ENCODE measurements at regions not wholly inside any gene's neighbourhood (a gene's known extent, or its start where the extent isn't known, plus 50 kb on each side); places are given as distances from the start of the nearest gene placed in this dataset.

- no peaks in the 10 kb centered on the region for H3K9me3 ChIP-seq (ENCODE audit: control insufficient read depth in 5 of 5, low read length in 5 of 5)
- no peak overlapping the region for H3K27ac ChIP-seq (ENCODE audit: low read depth, low read length)
- H3K36me3 ChIP-seq (ENCODE audit: control insufficient read depth in 5 of 5, insufficient read depth in 5 of 5, low read length in 5 of 5), result no peaks in the 10 kb centered on the region
- no peaks in the 10 kb centered on the region for H3K27me3 ChIP-seq (ENCODE audit: control insufficient read depth in 5 of 5, insufficient read depth in 4 of 5, low read length in 5 of 5)
- H3K4me1 ChIP-seq (ENCODE audit: control insufficient read depth in 5 of 5, insufficient read depth in 5 of 5, low read length in 5 of 5), result peaks cover 0 to 21% (median 13%) of the 10 kb centered on the region in 5 donors
- no peak overlapping the region for H3K9ac ChIP-seq (ENCODE audit: low read length in 5 of 5)
- no peak overlapping the region for H3K4me3 ChIP-seq (ENCODE audit: low read depth in 1 of 5, low read length in 5 of 5)
These were observed 293.8 kb upstream of the ADAMTS5 start for GRCh38 chr21:27260728-27261127.

GRCh38 chr21:27258742-27259448, 292.0 kb upstream of the ADAMTS5 start:
- H3K4me3 ChIP-seq (ENCODE audit: low read depth in 1 of 5, low read length in 5 of 5), result peak overlapping the region in 3 of 5 donors; percentile 22 to 40 (median 35)
- no peaks in the 10 kb centered on the region for H3K36me3 ChIP-seq (ENCODE audit: control insufficient read depth in 5 of 5, insufficient read depth in 5 of 5, low read length in 5 of 5)
- no peaks in the 10 kb centered on the region for H3K27me3 ChIP-seq (ENCODE audit: control insufficient read depth in 5 of 5, insufficient read depth in 4 of 5, low read length in 5 of 5)
- H3K9ac ChIP-seq (ENCODE audit: low read length in 5 of 5), result peak overlapping the region in 1 of 5 donors; percentile 39
- H3K27ac ChIP-seq (ENCODE audit: low read depth, low read length), result peak overlapping the region; percentile 68
- no peaks in the 10 kb centered on the region for H3K9me3 ChIP-seq (ENCODE audit: control insufficient read depth in 5 of 5, low read length in 5 of 5)
- peaks cover 0 to 21% (median 13%) of the 10 kb centered on the region in 5 donors for H3K4me1 ChIP-seq (ENCODE audit: control insufficient read depth in 5 of 5, insufficient read depth in 5 of 5, low read length in 5 of 5)

- Histone ChIP-seq H3K36me3 (ENCODE audit: control insufficient read depth in 5 of 5, insufficient read depth in 5 of 5, low read length in 5 of 5) (no peaks in the 10 kb centered on the region), H3K27ac (ENCODE audit: low read depth, low read length) (peak overlapping the region; percentile 68), H3K9ac (ENCODE audit: low read length in 5 of 5) (no peak overlapping the region), H3K27me3 (ENCODE audit: control insufficient read depth in 5 of 5, insufficient read depth in 4 of 5, low read length in 5 of 5) (no peaks in the 10 kb centered on the region), H3K9me3 (ENCODE audit: control insufficient read depth in 5 of 5, low read length in 5 of 5) (no peaks in the 10 kb centered on the region), H3K4me1 (ENCODE audit: control insufficient read depth in 5 of 5, insufficient read depth in 5 of 5, low read length in 5 of 5) (peaks cover 0 to 21% (median 13%) of the 10 kb centered on the region in 5 donors), H3K4me3 (ENCODE audit: low read depth in 1 of 5, low read length in 5 of 5) (peak overlapping the region in 1 of 5 donors; percentile 40)
These were observed 291.1 kb upstream of the ADAMTS5 start for GRCh38 chr21:27257908-27258556.

- Histone ChIP-seq H3K27ac (ENCODE audit: low read depth, low read length) (no peak overlapping the region), H3K36me3 (ENCODE audit: control insufficient read depth in 5 of 5, insufficient read depth in 5 of 5, low read length in 5 of 5) (no peaks in the 10 kb centered on the region), H3K9me3 (ENCODE audit: control insufficient read depth in 5 of 5, low read length in 5 of 5) (no peaks in the 10 kb centered on the region), H3K4me1 (ENCODE audit: control insufficient read depth in 5 of 5, insufficient read depth in 5 of 5, low read length in 5 of 5) (peaks cover 0 to 21% (median 13%) of the 10 kb centered on the region in 5 donors), H3K27me3 (ENCODE audit: control insufficient read depth in 5 of 5, insufficient read depth in 4 of 5, low read length in 5 of 5) (no peaks in the 10 kb centered on the region), H3K9ac (ENCODE audit: low read length in 5 of 5) (no peak overlapping the region), H3K4me3 (ENCODE audit: low read depth in 1 of 5, low read length in 5 of 5) (no peak overlapping the region)
These were observed 290.3 kb upstream of the ADAMTS5 start for GRCh38 chr21:27257226-27257625.

- no peak overlapping the region for H3K4me3 ChIP-seq (ENCODE audit: low read depth in 1 of 5, low read length in 5 of 5)
- no peaks in the 10 kb centered on the region for H3K36me3 ChIP-seq (ENCODE audit: control insufficient read depth in 5 of 5, insufficient read depth in 5 of 5, low read length in 5 of 5)
- H3K9me3 ChIP-seq (ENCODE audit: control insufficient read depth in 5 of 5, low read length in 5 of 5), result no peaks in the 10 kb centered on the region
- H3K27me3 ChIP-seq (ENCODE audit: control insufficient read depth in 5 of 5, insufficient read depth in 4 of 5, low read length in 5 of 5), result no peaks in the 10 kb centered on the region
- H3K27ac ChIP-seq (ENCODE audit: low read depth, low read length), result no peak overlapping the region
- H3K4me1 ChIP-seq (ENCODE audit: control insufficient read depth in 5 of 5, insufficient read depth in 5 of 5, low read length in 5 of 5), result no peaks in the 10 kb centered on the region
- no peak overlapping the region for H3K9ac ChIP-seq (ENCODE audit: low read length in 5 of 5)
These were observed 284.9 kb upstream of the ADAMTS5 start for GRCh38 chr21:27251752-27252151.

- Histone ChIP-seq H3K9ac (ENCODE audit: low read length in 5 of 5) (no peak overlapping the region), H3K36me3 (ENCODE audit: control insufficient read depth in 5 of 5, insufficient read depth in 5 of 5, low read length in 5 of 5) (no peaks in the 10 kb centered on the region), H3K4me1 (ENCODE audit: control insufficient read depth in 5 of 5, insufficient read depth in 5 of 5, low read length in 5 of 5) (peaks cover 0 to 3% (median 0%) of the 10 kb centered on the region in 5 donors), H3K27ac (ENCODE audit: low read depth, low read length) (no peak overlapping the region), H3K27me3 (ENCODE audit: control insufficient read depth in 5 of 5, insufficient read depth in 4 of 5, low read length in 5 of 5) (no peaks in the 10 kb centered on the region), H3K9me3 (ENCODE audit: control insufficient read depth in 5 of 5, low read length in 5 of 5) (no peaks in the 10 kb centered on the region), H3K4me3 (ENCODE audit: low read depth in 1 of 5, low read length in 5 of 5) (no peak overlapping the region)
These were observed 283.5 kb upstream of the ADAMTS5 start for GRCh38 chr21:27250366-27250765.

GRCh38 chr21:27248814-27249213, 281.9 kb upstream of the ADAMTS5 start:
- H3K9me3 ChIP-seq (ENCODE audit: control insufficient read depth in 5 of 5, low read length in 5 of 5), result no peaks in the 10 kb centered on the region
- H3K9ac ChIP-seq (ENCODE audit: low read length in 5 of 5), result no peak overlapping the region
- no peaks in the 10 kb centered on the region for H3K36me3 ChIP-seq (ENCODE audit: control insufficient read depth in 5 of 5, insufficient read depth in 5 of 5, low read length in 5 of 5)
- no peak overlapping the region for H3K27ac ChIP-seq (ENCODE audit: low read depth, low read length)
- no peaks in the 10 kb centered on the region for H3K27me3 ChIP-seq (ENCODE audit: control insufficient read depth in 5 of 5, insufficient read depth in 4 of 5, low read length in 5 of 5)
- H3K4me1 ChIP-seq (ENCODE audit: control insufficient read depth in 5 of 5, insufficient read depth in 5 of 5, low read length in 5 of 5), result peaks cover 0 to 8% (median 3%) of the 10 kb centered on the region in 5 donors
- no peak overlapping the region for H3K4me3 ChIP-seq (ENCODE audit: low read depth in 1 of 5, low read length in 5 of 5)

- H3K9me3 ChIP-seq (ENCODE audit: control insufficient read depth in 5 of 5, low read length in 5 of 5), result no peaks in the 10 kb centered on the region
- peaks cover 0 to 9% (median 3%) of the 10 kb centered on the region in 5 donors for H3K4me1 ChIP-seq (ENCODE audit: control insufficient read depth in 5 of 5, insufficient read depth in 5 of 5, low read length in 5 of 5)
- no peaks in the 10 kb centered on the region for H3K27me3 ChIP-seq (ENCODE audit: control insufficient read depth in 5 of 5, insufficient read depth in 4 of 5, low read length in 5 of 5)
- no peak overlapping the region for H3K4me3 ChIP-seq (ENCODE audit: low read depth in 1 of 5, low read length in 5 of 5)
- H3K36me3 ChIP-seq (ENCODE audit: control insufficient read depth in 5 of 5, insufficient read depth in 5 of 5, low read length in 5 of 5), result no peaks in the 10 kb centered on the region
- H3K9ac ChIP-seq (ENCODE audit: low read length in 5 of 5), result no peak overlapping the region
- H3K27ac ChIP-seq (ENCODE audit: low read depth, low read length), result no peak overlapping the region
These were observed 279.9 kb upstream of the ADAMTS5 start for GRCh38 chr21:27246741-27247140.

- Histone ChIP-seq H3K4me3 (ENCODE audit: low read depth in 1 of 5, low read length in 5 of 5) (no peak overlapping the region), H3K36me3 (ENCODE audit: control insufficient read depth in 5 of 5, insufficient read depth in 5 of 5, low read length in 5 of 5) (no peaks in the 10 kb centered on the region), H3K27ac (ENCODE audit: low read depth, low read length) (peak overlapping the region; percentile 31), H3K27me3 (ENCODE audit: control insufficient read depth in 5 of 5, insufficient read depth in 4 of 5, low read length in 5 of 5) (no peaks in the 10 kb centered on the region), H3K9me3 (ENCODE audit: control insufficient read depth in 5 of 5, low read length in 5 of 5) (no peaks in the 10 kb centered on the region), H3K4me1 (ENCODE audit: control insufficient read depth in 5 of 5, insufficient read depth in 5 of 5, low read length in 5 of 5) (peaks cover 0 to 9% (median 3%) of the 10 kb centered on the region in 5 donors), H3K9ac (ENCODE audit: low read length in 5 of 5) (no peak overlapping the region)
These were observed 277.9 kb upstream of the ADAMTS5 start for GRCh38 chr21:27244776-27245175.

GRCh38 chr21:27244352-27244751, 277.5 kb upstream of the ADAMTS5 start:
- Histone ChIP-seq H3K27me3 (ENCODE audit: control insufficient read depth in 5 of 5, insufficient read depth in 4 of 5, low read length in 5 of 5) (no peaks in the 10 kb centered on the region), H3K9ac (ENCODE audit: low read length in 5 of 5) (no peak overlapping the region), H3K4me1 (ENCODE audit: control insufficient read depth in 5 of 5, insufficient read depth in 5 of 5, low read length in 5 of 5) (peaks cover 0 to 9% (median 3%) of the 10 kb centered on the region in 5 donors), H3K4me3 (ENCODE audit: low read depth in 1 of 5, low read length in 5 of 5) (no peak overlapping the region), H3K9me3 (ENCODE audit: control insufficient read depth in 5 of 5, low read length in 5 of 5) (no peaks in the 10 kb centered on the region), H3K27ac (ENCODE audit: low read depth, low read length) (peak overlapping the region; percentile 51), H3K36me3 (ENCODE audit: control insufficient read depth in 5 of 5, insufficient read depth in 5 of 5, low read length in 5 of 5) (no peaks in the 10 kb centered on the region)

Measured in subcutaneous abdominal adipose tissue (tissue), 5 donors.